CD4-positive, alpha-beta T cell treated with Interleukin-21 for 1 hour (primary cell): ENCODE measurements at regions not wholly inside any gene's neighbourhood (a gene's known extent, or its start where the extent isn't known, plus 50 kb on each side); places are given as distances from the start of the nearest gene placed in this dataset.

Experiments used
- DNase-seq: peaks from one replicate; pipeline ENCODE4 v3.0.0-alpha.2; 2020

GRCh38 chr2:240287011-240287410, 146.6 kb upstream of the OTOS start:
- no peak for DNase-seq

DNA sequence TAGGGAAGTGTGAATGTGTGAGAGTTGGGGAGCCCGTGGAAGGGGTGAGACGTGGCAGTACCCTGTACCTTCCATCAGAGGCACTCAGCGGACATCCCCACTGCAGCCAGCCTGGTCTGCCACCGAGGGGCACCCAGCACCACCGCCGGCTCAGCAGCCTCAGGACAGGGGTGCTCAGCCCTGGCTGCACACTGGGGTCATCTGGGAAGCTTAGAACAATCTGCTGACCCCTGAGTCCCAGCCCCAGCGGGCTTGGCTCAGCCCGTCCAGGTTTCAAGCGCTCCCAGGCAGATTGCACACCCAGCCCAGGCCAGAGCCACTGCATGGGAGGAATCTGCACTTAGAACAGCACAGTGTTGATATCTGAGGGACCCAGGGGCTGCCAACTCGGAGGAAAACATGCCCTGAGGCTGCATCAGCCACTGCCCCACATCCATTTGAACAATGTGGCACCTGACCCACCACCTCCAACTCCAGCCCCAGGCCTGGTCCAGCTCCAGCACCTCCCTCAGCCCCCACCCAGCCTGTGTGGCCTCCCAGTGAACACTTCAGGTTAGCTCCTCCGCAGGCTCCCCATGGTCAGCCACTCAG, 147.1 kb upstream of the OTOS start:
- DNase-seq, result no peak

- no peak for DNase-seq
Measured at GRCh38 chr2:240288087-240288521, 147.4 kb upstream of the GPC1 start.

GRCh38 chr2:240289701-240290431, 145.6 kb upstream of the GPC1 start:
- no peak for DNase-seq

GRCh38 chr2:240290432-240291336, 144.8 kb upstream of the GPC1 start:
- no peak for DNase-seq

- DNase-seq, result no peak
Measured at GRCh38 chr2:240291337-240292034, 144.0 kb upstream of the GPC1 start.

GRCh38 chr2:240292035-240292574, 143.4 kb upstream of the GPC1 start:
- DNase-seq, result no peak

DNA sequence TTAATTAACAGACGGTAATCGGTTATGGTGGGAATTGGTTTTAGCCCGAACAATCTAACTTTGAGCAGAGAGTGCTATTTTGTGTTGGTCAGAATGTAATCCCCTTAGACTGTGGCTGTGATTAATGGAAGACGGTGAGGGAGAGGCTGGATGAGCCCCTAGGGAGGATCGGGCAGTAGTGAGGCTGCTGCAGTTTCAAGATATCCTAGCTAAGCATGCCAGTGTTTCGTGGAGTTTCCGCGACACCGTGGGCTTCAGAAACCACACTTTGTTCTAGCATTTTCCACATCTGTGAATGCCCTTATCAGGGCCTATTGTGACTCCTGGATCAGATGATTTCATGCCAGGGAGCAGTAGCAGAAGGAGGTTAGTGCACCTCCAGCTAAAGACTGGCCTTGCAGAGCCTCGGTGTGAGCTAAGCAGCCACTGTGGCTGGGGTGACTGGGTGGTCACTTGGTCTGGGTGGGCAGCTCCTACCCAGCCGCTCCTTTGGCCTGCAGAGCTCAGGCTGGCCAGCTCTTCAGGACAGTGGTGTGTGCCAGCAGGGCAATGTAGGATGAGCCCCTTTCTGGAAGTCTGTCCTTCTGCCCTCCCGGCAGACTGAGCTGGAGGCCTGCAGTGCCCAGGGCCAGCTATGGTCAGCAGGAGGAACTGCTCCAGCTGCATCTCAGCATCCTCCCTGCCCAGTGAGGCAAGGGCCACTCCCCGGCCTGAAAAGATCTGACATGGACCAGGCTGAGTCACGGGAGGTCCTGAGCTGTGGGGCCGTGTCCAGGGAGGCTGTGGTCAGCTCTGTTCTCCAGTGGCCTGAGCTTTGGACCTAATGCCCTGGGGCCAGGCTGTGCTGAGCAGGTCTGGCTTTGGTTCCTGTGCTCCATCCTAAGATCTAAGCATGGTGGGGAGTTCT, 142.6 kb upstream of the GPC1 start:
- DNase-seq, result no peak

DNA sequence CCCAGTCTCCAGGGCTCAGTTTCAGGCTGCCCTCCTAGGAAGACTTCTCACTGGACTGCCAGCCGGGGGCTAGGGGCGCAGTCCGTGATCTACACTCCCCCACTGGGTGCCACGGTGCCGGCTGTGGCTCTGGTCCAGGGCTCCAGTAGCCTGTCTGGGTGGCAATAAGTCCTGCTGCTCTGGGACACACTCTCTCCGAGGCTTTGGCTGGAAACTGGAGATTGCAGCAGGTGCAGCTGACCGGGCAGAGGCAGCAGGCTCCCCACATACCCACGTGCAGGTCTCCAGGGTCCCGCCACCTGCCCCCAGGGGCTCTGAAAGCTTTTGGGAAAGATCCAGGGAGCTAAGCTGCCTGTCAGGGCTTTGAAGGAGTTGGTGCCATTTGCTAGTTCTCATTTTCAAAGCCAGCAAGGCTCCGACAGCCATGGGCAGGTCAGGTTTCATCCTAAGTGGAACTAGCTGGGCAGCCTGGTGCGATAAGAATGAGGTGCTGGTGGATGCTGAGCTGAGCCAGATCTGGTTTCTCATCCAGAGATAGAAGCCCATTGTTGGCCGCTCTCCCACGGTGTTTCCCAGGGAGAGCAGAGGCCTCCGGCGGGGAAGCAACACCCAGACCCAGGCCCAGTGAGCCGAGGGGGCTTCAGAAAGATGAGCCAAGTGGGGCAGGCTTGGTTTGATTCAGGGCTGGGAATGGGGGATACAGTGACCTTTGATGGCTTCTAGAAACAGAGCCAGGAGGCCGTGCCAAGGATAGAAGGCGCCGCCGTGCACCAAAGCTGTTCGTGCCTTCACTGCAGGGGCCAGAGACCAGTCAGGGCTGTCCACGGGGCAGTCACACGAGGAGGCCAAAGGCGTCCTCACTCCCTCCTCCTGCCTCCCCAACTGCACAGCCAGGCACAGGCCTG, 141.7 kb upstream of the GPC1 start:
- DNase-seq, result no peak

GRCh38 chr2:240294514-240294913, 140.9 kb upstream of the GPC1 start:
- DNase-seq, result no peak

DNA sequence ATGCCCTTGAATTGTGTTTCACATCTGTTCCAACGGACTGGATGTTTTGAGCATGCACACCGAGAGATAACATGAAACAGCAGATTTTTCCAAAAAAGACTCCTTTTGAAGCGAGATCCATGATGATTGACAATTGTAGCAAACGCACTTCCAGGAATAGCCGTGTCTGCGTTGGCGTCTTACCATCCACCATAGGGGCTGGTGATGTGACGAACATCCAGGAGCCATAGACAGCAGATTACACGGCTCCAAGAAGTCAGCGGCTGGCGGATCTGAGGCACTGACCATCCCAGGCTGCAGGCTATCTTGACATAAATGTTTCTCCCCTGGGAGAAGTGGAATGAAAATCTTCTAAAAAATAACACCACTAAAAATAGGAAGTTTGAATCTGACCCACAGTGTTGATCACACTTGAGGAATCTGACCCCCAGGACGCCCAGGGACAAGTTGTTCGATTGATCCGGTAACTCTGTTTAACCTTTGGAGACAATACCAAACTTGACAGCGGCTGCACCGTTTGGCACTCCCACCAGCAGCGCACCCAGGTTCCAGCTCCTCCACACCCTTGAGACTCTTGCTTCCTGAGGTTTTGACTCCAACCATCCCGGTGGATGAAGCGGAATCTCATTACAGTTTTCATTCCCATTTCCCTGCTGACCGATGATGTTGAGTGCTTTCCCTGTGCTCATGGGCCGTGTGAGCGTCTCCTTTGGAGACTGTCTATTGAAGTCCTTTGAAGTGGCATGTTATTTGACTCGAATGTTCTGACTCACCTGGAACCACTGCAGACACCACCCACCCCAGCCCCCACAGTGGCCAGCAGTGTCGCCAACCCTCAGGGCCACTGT, 140.0 kb upstream of the GPC1 start:
- no peak for DNase-seq

DNA sequence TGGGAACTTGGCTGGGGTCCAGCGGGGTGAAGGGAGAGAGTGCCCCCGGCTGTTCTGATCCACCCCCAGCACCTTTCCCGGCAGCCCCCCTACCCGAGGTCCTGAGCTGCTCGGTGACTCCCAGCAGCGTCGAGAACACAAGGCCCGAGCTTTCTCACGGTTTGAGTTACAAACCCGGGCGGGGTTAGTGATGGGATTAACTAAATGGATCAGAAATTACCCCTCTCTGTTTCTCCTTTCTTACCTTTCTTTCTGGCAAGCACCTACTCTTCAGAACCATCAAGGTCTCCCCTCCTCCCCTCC, 139.4 kb upstream of the GPC1 start:
- DNase-seq, result no peak

GRCh38 chr2:240296476-240297255, 138.8 kb upstream of the GPC1 start:
- DNase-seq, result no peak

DNA sequence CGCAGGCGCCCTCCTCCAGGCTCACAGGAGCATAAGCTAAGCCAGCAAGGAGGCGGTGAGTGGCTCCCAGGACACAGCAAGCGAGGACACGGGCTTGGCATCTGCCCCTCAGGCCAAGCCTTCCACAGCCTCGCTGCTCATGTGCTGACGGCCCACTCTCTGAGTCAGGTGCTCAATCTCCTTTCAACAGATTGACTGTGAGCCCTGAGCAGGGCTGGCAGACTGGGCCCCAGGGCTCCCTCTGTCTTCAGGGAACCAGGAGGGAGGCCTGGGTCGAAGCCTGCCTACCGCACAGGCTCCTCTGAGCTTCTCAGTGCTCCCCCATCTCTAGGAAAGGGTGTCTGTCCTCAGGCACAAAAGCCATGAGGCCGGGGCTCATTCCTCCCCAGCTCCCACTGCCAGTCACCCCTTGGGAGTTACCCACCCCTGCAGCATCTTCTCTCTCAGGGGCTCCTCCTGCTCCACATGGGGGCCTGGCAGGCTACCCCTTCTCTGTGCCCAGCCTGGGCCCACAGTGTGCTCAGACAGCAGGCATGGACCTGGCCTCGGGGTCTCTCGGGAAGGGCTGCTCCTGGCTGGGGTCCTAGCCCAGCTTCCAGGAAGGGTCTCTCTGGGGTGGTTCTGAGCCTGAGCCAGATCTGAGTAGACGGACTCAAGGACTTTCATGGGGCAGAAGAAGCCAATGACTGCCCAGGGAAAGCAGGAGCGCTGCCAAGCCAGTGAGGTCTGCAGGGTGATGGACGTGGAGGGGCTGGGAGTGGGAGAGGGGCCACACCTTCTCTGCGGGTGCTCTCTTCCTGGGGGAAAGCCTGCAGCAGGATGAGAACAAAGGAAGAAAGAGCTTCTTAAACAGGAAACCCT, 138.0 kb upstream of the GPC1 start:
- no peak for DNase-seq

- no peak for DNase-seq
Measured at GRCh38 chr2:240298117-240298790, 137.2 kb upstream of the GPC1 start.

DNA sequence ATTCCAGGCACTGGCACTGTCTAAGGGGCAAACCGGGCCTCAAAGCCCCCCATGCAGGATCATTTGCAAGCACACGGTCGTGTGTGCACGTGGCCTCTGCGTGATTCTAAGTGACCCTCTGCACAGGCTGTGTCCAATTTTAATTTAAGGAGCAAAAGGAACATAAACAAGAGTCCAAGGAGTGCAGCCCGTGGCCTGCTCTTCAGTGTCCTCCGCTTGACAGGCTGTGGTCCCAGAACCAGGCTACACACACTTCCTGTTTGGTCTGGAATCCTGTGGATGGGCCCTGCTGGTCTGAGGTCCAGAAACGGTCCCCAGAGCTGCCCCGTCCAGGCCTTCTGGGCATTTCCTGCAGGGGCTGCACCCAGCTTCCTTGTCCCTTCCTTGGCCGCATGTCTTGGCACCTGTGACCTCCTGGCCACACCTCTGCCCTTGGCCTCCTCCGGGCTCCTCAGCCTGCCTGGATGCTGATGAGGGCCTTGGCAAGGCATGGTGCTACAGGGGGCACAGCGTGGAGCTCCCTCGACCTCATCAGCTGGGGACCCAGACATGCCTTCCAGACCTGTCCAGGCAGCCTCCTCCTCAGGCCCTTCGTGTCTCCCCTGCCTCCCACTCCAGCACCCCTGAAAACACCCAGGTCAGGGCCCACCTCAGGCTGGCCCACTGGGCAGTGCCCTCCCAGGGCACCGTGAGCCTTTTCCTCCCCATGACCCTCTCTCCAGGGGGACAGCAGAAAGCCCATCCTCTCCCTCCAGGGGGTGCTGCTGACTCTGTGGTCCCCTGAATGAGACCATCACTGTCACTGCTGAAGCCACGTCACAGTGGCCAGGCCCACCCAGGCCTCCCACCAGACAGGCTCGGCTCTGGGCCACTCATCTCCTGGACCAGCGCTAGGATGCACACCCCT, 136.4 kb upstream of the GPC1 start:
- no peak for DNase-seq
